VCaP (cell line): ENCODE measurements at regions not wholly inside any gene's neighbourhood (a gene's known extent, or its start where the extent isn't known, plus 50 kb on each side); places are given as distances from the start of the nearest gene placed in this dataset.

Source experiments
- H3K27ac ChIP-seq: fragments of 450-650 bp; 2 replicates; pipeline ENCODE4 v1.5.1; 2017
- CTCF ChIP-seq: fragments of 450-650 bp; conservative IDR thresholded peaks from 2 replicates; pipeline ENCODE4 v1.5.1; 2017; ENCODE audit warnings: mild to moderate bottlenecking, moderate library complexity

GRCh38 chrX:129077424-129078170 lies 445.7 kb downstream of the SMARCA1 start:
- no peak for TF ChIP-seq CTCF
- no peak overlapping the region for H3K27ac ChIP-seq

- H3K27ac ChIP-seq = no peak overlapping the region
- no peak for TF ChIP-seq CTCF
Observed at GRCh38 chrX:129071390-129071789, 451.9 kb downstream of the SMARCA1 start.

GRCh38 chrX:129065895-129066294 lies 457.4 kb downstream of the SMARCA1 start:
- no peak overlapping the region for H3K27ac ChIP-seq
- no peak for TF ChIP-seq CTCF

GRCh38 chrX:129058405-129058804 lies 464.9 kb downstream of the SMARCA1 start:
- no peak overlapping the region for H3K27ac ChIP-seq
- no peak for TF ChIP-seq CTCF

- H3K27ac ChIP-seq = no peak overlapping the region
- no peak for TF ChIP-seq CTCF
Observed at GRCh38 chrX:129043138-129043537, 480.2 kb downstream of the SMARCA1 start.

- no peak overlapping the region for H3K27ac ChIP-seq
- TF ChIP-seq CTCF = no peak
Observed at GRCh38 chrX:129041319-129041718, 482.0 kb downstream of the SMARCA1 start.

GRCh38 chrX:129040124-129040523 lies 483.2 kb downstream of the SMARCA1 start:
- no peak for TF ChIP-seq CTCF
- no peak overlapping the region for H3K27ac ChIP-seq
